Gastroesophageal sphincter (tissue), 4 donors: ENCODE measurements at regions not wholly inside any gene's neighbourhood (a gene's known extent, or its start where the extent isn't known, plus 50 kb on each side); places are given as distances from the start of the nearest gene placed in this dataset.

ENCODE experiments used
- ATAC-seq: fragments of 150-250 bp; one replicate; pipeline ENCODE4 v1.9.1; 2016; ENCODE audit warnings: mild to moderate bottlenecking, moderate library complexity
- H3K27ac ChIP-seq, 4 donors: fragments of 200-600 bp; sonication (generic) in 3 of 4; 1 replicate in 3 of 4; 2 replicates in 1 of 4; pipeline ENCODE4 v1.5.1; 2016 to 2019
- H3K27me3 ChIP-seq: fragments of 200-600 bp; sonication (generic); one replicate; pipeline ENCODE4 v1.5.1; 2019
- H3K36me3 ChIP-seq, 2 donors: fragments of 200-600 bp; sonication (generic); one replicate each; pipeline ENCODE4 v1.5.1; 2019; ENCODE audit warnings: control low read depth in 1 of 2
- H3K4me1 ChIP-seq, 3 donors: fragments of 200-600 bp; sonication (generic); 1 replicate in 2 of 3; 2 replicates in 1 of 3; pipeline ENCODE4 v1.5.1; 2016 to 2019; ENCODE audit warnings: control low read depth in 2 of 3
- H3K4me3 ChIP-seq, 2 donors: fragments of 200-600 bp; sonication (generic); one replicate each; pipeline ENCODE4 v1.5.1; 2019; ENCODE audit warnings: mild to moderate bottlenecking in 1 of 2, moderate library complexity in 1 of 2
- H3K9me3 ChIP-seq, 3 donors: fragments of 200-600 bp; sonication (generic); one replicate each; pipeline ENCODE4 v1.5.1; 2017 to 2019; ENCODE audit warnings: control low read depth in 2 of 3
- CTCF ChIP-seq, 4 experiments: fragments of 200-600 bp in 2 of 4; fragments of 450-650 bp in 2 of 4; sonication (generic) in 1 of 4; IDR thresholded peaks; one replicate each; pipeline ENCODE4 v1.5.1; 2017 to 2019; ENCODE audit warnings: antibody characterized with exemption in 4 of 4, mild to moderate bottlenecking in 2 of 4, moderate library complexity in 2 of 4
- EP300 ChIP-seq: sonication (generic); formaldehyde crosslinking; IDR thresholded peaks from one replicate; pipeline ENCODE4 v1.6.1; 2017; ENCODE audit warnings: antibody characterized with exemption, mild to moderate bottlenecking
- POLR2A ChIP-seq, 2 donors: fragments of 450-650 bp; IDR thresholded peaks; one replicate each; pipeline ENCODE4 v1.6.1; 2017; ENCODE audit warnings: antibody characterized with exemption in 2 of 2, mild to moderate bottlenecking in 2 of 2, moderate library complexity in 1 of 2
- POLR2AphosphoS5 ChIP-seq: sonication (generic); formaldehyde crosslinking; IDR thresholded peaks from one replicate; pipeline ENCODE4 v1.6.1; 2017; ENCODE audit warnings: antibody characterized with exemption
- whole genome bisulfite sequencing, 2 donors: methylation state at CpG; one replicate each; pipeline ENCODE4 v1.1.5; 2018; ENCODE audit warnings: low coverage in 1 of 2; 5-methylcytosine and 5-hydroxymethylcytosine counted together

GRCh38 chr2:2688254-2688653, 357.2 kb upstream of the MYT1L start:
- ATAC-seq: no peak

GRCh38 chr2:2687745-2688144, 356.7 kb upstream of the MYT1L start:
- Histone ChIP-seq H3K36me3 (no peaks in the 10 kb centered on the region), H3K27me3 (peaks cover 3% of the 10 kb centered on the region), H3K9me3 (no peaks in the 10 kb centered on the region), H3K4me1 (no peaks in the 10 kb centered on the region), H3K27ac (no peak overlapping the region), H3K4me3 (no peak overlapping the region)
- no peak for TF ChIP-seq POLR2AphosphoS5
- TF ChIP-seq CTCF (IDR thresholded peaks at IDR 0.05): no peak
- TF ChIP-seq POLR2A (IDR thresholded peaks at IDR 0.05): no peak
- TF ChIP-seq EP300: no peak
- 67% methylated on average over 5 of the region's 5 CpGs; no CpG with 5 or more reads in 1 of the 2 donors for WGBS, 2 donors
- ATAC-seq: no peak

More at GRCh38 chr2:2688254-2688653, 357.2 kb upstream of the MYT1L start:
- Histone ChIP-seq H3K27me3 (peaks cover 8% of the 10 kb centered on the region), H3K4me1 (no peaks in the 10 kb centered on the region), H3K9me3 (no peaks in the 10 kb centered on the region), H3K4me3 (no peak overlapping the region), H3K36me3 (no peaks in the 10 kb centered on the region), H3K27ac (no peak overlapping the region)
- 78% methylated on average over 6 of the region's 6 CpGs; no CpG with 5 or more reads in 1 of the 2 donors for WGBS, 2 donors
- TF ChIP-seq CTCF (IDR thresholded peaks at IDR 0.05) (no peak), EP300 (no peak), POLR2AphosphoS5 (no peak), POLR2A (IDR thresholded peaks at IDR 0.05) (no peak)

GRCh38 chr2:2686222-2686621, 355.1 kb upstream of the MYT1L start:
- no peak overlapping the region for H3K27ac ChIP-seq
- H3K4me3 ChIP-seq: no peak overlapping the region
- TF ChIP-seq CTCF (IDR thresholded peaks at IDR 0.05): no peak
- no peak for TF ChIP-seq POLR2A (IDR thresholded peaks at IDR 0.05)
- no peak for TF ChIP-seq POLR2AphosphoS5
- TF ChIP-seq EP300: no peak
- H3K36me3 ChIP-seq: no peaks in the 10 kb centered on the region
- H3K9me3 ChIP-seq: no peaks in the 10 kb centered on the region
- no peaks in the 10 kb centered on the region for H3K4me1 ChIP-seq
- WGBS, 2 donors: 41 to 56% methylated on average over 9 of the region's 9 CpGs
- no peak for ATAC-seq
- H3K27me3 ChIP-seq: no peaks in the 10 kb centered on the region

- 35 to 73% methylated on average over 7 to 9 of the region's 9 CpGs for WGBS, 2 donors
- Histone ChIP-seq H3K27me3 (no peaks in the 10 kb centered on the region), H3K36me3 (no peaks in the 10 kb centered on the region), H3K4me1 (no peaks in the 10 kb centered on the region), H3K27ac (no peak overlapping the region), H3K4me3 (no peak overlapping the region), H3K9me3 (no peaks in the 10 kb centered on the region)
- TF ChIP-seq CTCF (IDR thresholded peaks at IDR 0.05): no peak
- TF ChIP-seq POLR2AphosphoS5: no peak
- no peak for TF ChIP-seq EP300
- TF ChIP-seq POLR2A (IDR thresholded peaks at IDR 0.05): no peak
- ATAC-seq: no peak
Measured at GRCh38 chr2:2683606-2684224, 352.6 kb upstream of the MYT1L start.

GRCh38 chr2:2682700-2683342, 351.7 kb upstream of the MYT1L start:
- Histone ChIP-seq H3K36me3 (no peaks in the 10 kb centered on the region), H3K9me3 (no peaks in the 10 kb centered on the region), H3K27ac (no peak overlapping the region), H3K4me3 (no peak overlapping the region), H3K4me1 (no peaks in the 10 kb centered on the region), H3K27me3 (no peaks in the 10 kb centered on the region)
- ATAC-seq: no peak
- TF ChIP-seq CTCF (IDR thresholded peaks at IDR 0.05): no peak
- TF ChIP-seq EP300: no peak
- no peak for TF ChIP-seq POLR2A (IDR thresholded peaks at IDR 0.05)
- TF ChIP-seq POLR2AphosphoS5: no peak
- 90 to 100% methylated on average over 1 to 17 of the region's 17 CpGs for WGBS, 2 donors
